ENCODE measurements at regions not wholly inside any gene's neighbourhood (a gene's known extent, or its start where the extent isn't known, plus 50 kb on each side); places are given as distances from the start of the nearest gene placed in this dataset.

- no peak for DNase-seq (ENCODE audit: low read depth)
- TF ChIP-seq CTCF (IDR thresholded peaks at IDR 0.05; ENCODE audit: insufficient read depth, low read depth, low read length) (no peak), EZH2 (IDR thresholded peaks at IDR 0.05; ENCODE audit: insufficient read depth, low read length) (no peak)
- Histone ChIP-seq H3K36me3 (ENCODE audit: insufficient read depth, low read length) (no peaks in the 10 kb centered on the region), H3K4me3 (ENCODE audit: insufficient read depth, low read depth, low read length) (no peak overlapping the region), H4K20me1 (ENCODE audit: insufficient read depth, low read length) (no peaks in the 10 kb centered on the region), H3K27ac (ENCODE audit: low read depth, low read length) (no peak overlapping the region), H3K4me1 (ENCODE audit: insufficient read depth, low read length) (no peaks in the 10 kb centered on the region), H3K4me2 (ENCODE audit: low read length) (no peak overlapping the region), H2AFZ (ENCODE audit: low read depth, low read length) (no peak overlapping the region), H3K27me3 (ENCODE audit: insufficient read depth, low read length) (no peaks in the 10 kb centered on the region), H3K9ac (ENCODE audit: low read length) (no peak overlapping the region), H3K9me3 (ENCODE audit: insufficient read depth, low read depth, low read length) (no peaks in the 10 kb centered on the region), H3K79me2 (ENCODE audit: insufficient read depth, low read length) (no peaks in the 10 kb centered on the region)
- Mint-ChIP-seq H3K4me1 (ENCODE audit: low read depth, unreplicated experiment) (no peaks in the 10 kb centered on the region), H3K27me3 (ENCODE audit: low read depth, unreplicated experiment) (peaks cover 43% of the 10 kb centered on the region), H3K4me3 (ENCODE audit: unreplicated experiment) (no peak overlapping the region), H3K9me3 (ENCODE audit: unreplicated experiment) (no peaks in the 10 kb centered on the region), H3K27ac (ENCODE audit: unreplicated experiment) (no peak overlapping the region), H3K36me3 (ENCODE audit: low read depth, unreplicated experiment) (no peaks in the 10 kb centered on the region)
- no peak for FAIRE-seq
Measured at GRCh38 chr6:168883410-168884049, 370.1 kb downstream of the THBS2 start.

- H3K36me3 Mint-ChIP-seq (ENCODE audit: low read depth, unreplicated experiment) = no peaks in the 10 kb centered on the region
- no peaks in the 10 kb centered on the region for H4K20me1 ChIP-seq (ENCODE audit: insufficient read depth, low read length)
- H3K79me2 ChIP-seq (ENCODE audit: insufficient read depth, low read length) = no peaks in the 10 kb centered on the region
- H3K4me3 Mint-ChIP-seq (ENCODE audit: unreplicated experiment) = no peak overlapping the region
- H3K4me2 ChIP-seq (ENCODE audit: low read length) = no peak overlapping the region
- no peaks in the 10 kb centered on the region for H3K9me3 ChIP-seq (ENCODE audit: insufficient read depth, low read depth, low read length)
- FAIRE-seq = no peak
- peaks cover 53% of the 10 kb centered on the region for H3K27me3 Mint-ChIP-seq (ENCODE audit: low read depth, unreplicated experiment)
- H3K4me1 Mint-ChIP-seq (ENCODE audit: low read depth, unreplicated experiment) = no peaks in the 10 kb centered on the region
- no peak overlapping the region for H2AFZ ChIP-seq (ENCODE audit: low read depth, low read length)
- no peak overlapping the region for H3K9ac ChIP-seq (ENCODE audit: low read length)
- no peak overlapping the region for H3K4me3 ChIP-seq (ENCODE audit: insufficient read depth, low read depth, low read length)
- H3K36me3 ChIP-seq (ENCODE audit: insufficient read depth, low read length) = no peaks in the 10 kb centered on the region
- DNase-seq (ENCODE audit: low read depth) = no peak
- no peak for TF ChIP-seq EZH2 (IDR thresholded peaks at IDR 0.05; ENCODE audit: insufficient read depth, low read length)
- TF ChIP-seq CTCF (IDR thresholded peaks at IDR 0.05; ENCODE audit: insufficient read depth, low read depth, low read length) = no peak
- no peak overlapping the region for H3K27ac ChIP-seq (ENCODE audit: low read depth, low read length)
- no peaks in the 10 kb centered on the region for H3K4me1 ChIP-seq (ENCODE audit: insufficient read depth, low read length)
- no peaks in the 10 kb centered on the region for H3K27me3 ChIP-seq (ENCODE audit: insufficient read depth, low read length)
- no peaks in the 10 kb centered on the region for H3K9me3 Mint-ChIP-seq (ENCODE audit: unreplicated experiment)
- H3K27ac Mint-ChIP-seq (ENCODE audit: unreplicated experiment) = no peak overlapping the region
Measured at GRCh38 chr6:168880271-168880670, 373.4 kb downstream of the THBS2 start.

- Mint-ChIP-seq H3K27me3 (ENCODE audit: low read depth, unreplicated experiment) (peaks cover 51% of the 10 kb centered on the region), H3K4me3 (ENCODE audit: unreplicated experiment) (no peak overlapping the region), H3K36me3 (ENCODE audit: low read depth, unreplicated experiment) (no peaks in the 10 kb centered on the region), H3K27ac (ENCODE audit: unreplicated experiment) (no peak overlapping the region), H3K9me3 (ENCODE audit: unreplicated experiment) (no peaks in the 10 kb centered on the region), H3K4me1 (ENCODE audit: low read depth, unreplicated experiment) (no peaks in the 10 kb centered on the region)
- H3K4me1 ChIP-seq (ENCODE audit: insufficient read depth, low read length) = no peaks in the 10 kb centered on the region
- H3K79me2 ChIP-seq (ENCODE audit: insufficient read depth, low read length) = no peaks in the 10 kb centered on the region
- H4K20me1 ChIP-seq (ENCODE audit: insufficient read depth, low read length) = no peaks in the 10 kb centered on the region
- TF ChIP-seq EZH2 (IDR thresholded peaks at IDR 0.05; ENCODE audit: insufficient read depth, low read length) (no peak), CTCF (IDR thresholded peaks at IDR 0.05; ENCODE audit: insufficient read depth, low read depth, low read length) (no peak)
- no peak overlapping the region for H3K27ac ChIP-seq (ENCODE audit: low read depth, low read length)
- no peaks in the 10 kb centered on the region for H3K27me3 ChIP-seq (ENCODE audit: insufficient read depth, low read length)
- no peak overlapping the region for H3K4me2 ChIP-seq (ENCODE audit: low read length)
- H3K4me3 ChIP-seq (ENCODE audit: insufficient read depth, low read depth, low read length) = no peak overlapping the region
- no peaks in the 10 kb centered on the region for H3K36me3 ChIP-seq (ENCODE audit: insufficient read depth, low read length)
- FAIRE-seq (no peak), DNase-seq (ENCODE audit: low read depth) (no peak)
- no peaks in the 10 kb centered on the region for H3K9me3 ChIP-seq (ENCODE audit: insufficient read depth, low read depth, low read length)
- H3K9ac ChIP-seq (ENCODE audit: low read length) = no peak overlapping the region
- H2AFZ ChIP-seq (ENCODE audit: low read depth, low read length) = no peak overlapping the region
Measured at GRCh38 chr6:168877821-168878282, 375.8 kb downstream of the THBS2 start.
